Epithelial cell of esophagus (primary cell): ENCODE measurements at regions not wholly inside any gene's neighbourhood (a gene's known extent, or its start where the extent isn't known, plus 50 kb on each side); places are given as distances from the start of the nearest gene placed in this dataset.
A peak's percentile ranks its signal among the peaks of the same experiment; 100 is the strongest.
"Not testable (repeated sequence)": the region's sequence is repeated elsewhere in the genome, so short reads cannot be mapped to it uniquely, and the experiment has no call there.

ENCODE experiments used
- DNase-seq: peaks from one replicate; pipeline ENCODE4 v3.0.0; 2010; ENCODE audit warnings: low read depth
- H3K4me3 ChIP-seq: 2 replicates; pipeline ENCODE4 v1.5.1; 2011; ENCODE audit warnings: mild to moderate bottlenecking, low read length, control low read depth
- CTCF ChIP-seq: IDR thresholded peaks from 2 replicates; pipeline ENCODE4 v1.5.1; 2011; ENCODE audit warnings: low read depth, mild to moderate bottlenecking, low read length, control low read depth, inconsistent platforms; ENCODE audit not compliant: insufficient read depth; ENCODE audit errors: missing control alignments

- H3K4me3 ChIP-seq = no peak overlapping the region
- DNase-seq = no peak
- no peak for TF ChIP-seq CTCF
Observed at GRCh38 chr21:35384375-35384774, 335.3 kb upstream of the RUNX1 start.

DNA sequence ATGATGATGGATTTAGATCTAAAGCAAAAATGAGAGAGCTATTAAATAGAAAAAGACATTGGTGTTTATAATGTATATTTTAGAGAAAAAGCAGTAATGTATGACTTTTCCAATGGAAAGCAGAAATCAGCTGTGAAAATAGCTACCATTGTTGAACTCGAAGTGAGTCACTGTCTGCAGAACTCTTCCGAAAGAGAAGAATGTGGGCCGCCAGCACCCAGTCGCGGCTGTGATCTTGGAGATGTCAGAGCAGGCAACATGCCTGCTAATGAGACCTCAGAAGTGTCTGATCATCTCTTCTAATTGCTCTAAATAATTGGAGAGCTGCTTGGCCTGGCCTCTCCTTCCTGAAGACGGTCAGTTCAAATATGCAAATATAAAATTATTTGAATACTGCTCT, 333.6 kb upstream of the RUNX1 start:
- DNase-seq = no peak
- no peak for TF ChIP-seq CTCF
- no peak overlapping the region for H3K4me3 ChIP-seq

GRCh38 chr21:35381743-35382310, 332.7 kb upstream of the RUNX1 start:
- no peak for TF ChIP-seq CTCF
- DNase-seq = peak; percentile 51
- H3K4me3 ChIP-seq = no peak overlapping the region

GRCh38 chr21:35380304-35380703, 331.2 kb upstream of the RUNX1 start:
- not testable (repeated sequence) for H3K4me3 ChIP-seq, DNase-seq

DNA sequence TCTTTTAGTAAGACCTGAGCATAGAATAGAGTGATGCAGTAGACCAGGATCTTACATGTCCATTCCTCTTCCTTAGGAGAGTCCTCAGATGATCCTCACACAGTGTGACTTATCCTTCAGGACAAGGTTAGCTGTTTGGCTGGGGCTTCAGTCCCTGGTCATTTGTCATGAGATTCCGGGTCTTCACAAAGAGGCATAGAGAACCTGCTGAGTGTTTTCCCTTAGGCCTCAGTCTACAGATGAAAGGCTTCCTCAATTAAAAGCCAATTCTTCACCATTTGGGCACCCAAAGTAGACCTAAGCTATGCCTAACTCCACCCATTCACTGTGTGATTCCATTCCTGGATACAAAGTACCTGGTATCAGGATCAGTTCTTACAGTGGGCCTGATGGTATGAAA, 329.8 kb upstream of the RUNX1 start:
- TF ChIP-seq CTCF = no peak
- H3K4me3 ChIP-seq = no peak overlapping the region
- no peak for DNase-seq

GRCh38 chr21:35377505-35378090, 328.5 kb upstream of the RUNX1 start:
- H3K4me3 ChIP-seq = no peak overlapping the region
- no peak for TF ChIP-seq CTCF
- DNase-seq = peak; percentile 62

DNA sequence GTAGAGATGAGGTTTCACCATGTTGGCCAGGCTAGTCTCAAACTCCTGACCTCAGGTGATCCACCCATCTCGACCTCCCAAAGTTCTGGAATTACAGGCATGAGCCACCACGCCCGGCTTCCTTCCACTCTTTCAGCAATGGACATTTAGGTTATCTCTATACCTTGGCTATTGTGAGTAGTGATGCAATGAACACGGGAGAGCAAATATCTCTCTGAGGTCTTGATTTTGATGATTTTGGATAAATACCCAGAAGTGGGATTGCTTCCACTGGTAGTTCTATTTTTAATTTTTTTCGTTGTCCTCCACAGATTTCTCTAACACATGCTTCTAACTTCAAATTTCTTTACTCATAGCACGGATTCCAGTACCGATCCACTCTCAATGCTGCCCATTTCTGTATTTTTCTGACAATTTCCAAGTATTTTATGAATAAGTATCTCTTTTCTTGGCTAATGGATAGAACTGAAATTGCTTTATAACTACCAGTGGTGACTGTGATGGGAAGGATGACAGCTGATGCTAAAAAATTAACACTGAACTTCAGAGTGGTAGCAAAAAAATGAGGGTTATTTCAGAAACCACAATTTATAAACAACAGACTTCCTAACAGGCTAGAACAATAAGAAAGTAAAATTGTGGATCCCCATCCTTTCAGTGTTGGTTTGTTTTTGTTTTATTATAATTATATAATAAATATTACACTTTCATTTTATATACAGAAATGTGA, 327.5 kb upstream of the RUNX1 start:
- no peak for TF ChIP-seq CTCF
- DNase-seq = no peak
- no peak overlapping the region for H3K4me3 ChIP-seq
